GM12864 (cell line): ENCODE measurements at regions not wholly inside any gene's neighbourhood (a gene's known extent, or its start where the extent isn't known, plus 50 kb on each side); places are given as distances from the start of the nearest gene placed in this dataset.

ENCODE experiments used
- DNase-seq: peaks from one replicate; pipeline ENCODE4 v3.0.0-alpha.2; 2011; ENCODE audit warnings: low read depth
- H3K4me3 ChIP-seq: 2 replicates; pipeline ENCODE4 v1.5.1; 2011; ENCODE audit warnings: mild to moderate bottlenecking, low read depth, low read length, control low read depth
- TF ChIP-seq, protein P1 (sequence below): IDR thresholded peaks from 2 replicates; pipeline ENCODE4 v1.5.1; 2011; ENCODE audit warnings: low read depth, mild to moderate bottlenecking, moderate library complexity, low read length, control low read depth, inconsistent platforms; ENCODE audit errors: missing control alignments

DNA sequence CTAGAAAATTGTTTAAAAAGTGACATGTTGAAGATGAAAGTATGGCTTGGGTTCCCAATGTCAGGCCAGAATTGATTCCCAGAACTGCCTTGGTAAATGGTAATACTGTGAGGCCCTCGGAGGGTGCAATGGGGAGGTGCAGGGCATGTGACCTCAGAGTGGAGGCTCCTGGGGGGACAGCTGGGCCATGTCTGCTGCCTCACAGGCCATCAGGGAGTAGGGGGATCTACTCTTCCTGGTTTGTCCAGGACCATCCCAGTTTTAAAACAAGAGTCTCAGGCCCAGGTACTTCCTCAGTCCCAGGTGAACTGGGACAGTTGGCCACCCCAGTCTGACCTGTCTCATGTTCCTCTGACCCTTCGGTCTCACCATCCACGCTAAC, 55.3 kb upstream of the SNX9 start:
- TF ChIP-seq, protein P1, sequence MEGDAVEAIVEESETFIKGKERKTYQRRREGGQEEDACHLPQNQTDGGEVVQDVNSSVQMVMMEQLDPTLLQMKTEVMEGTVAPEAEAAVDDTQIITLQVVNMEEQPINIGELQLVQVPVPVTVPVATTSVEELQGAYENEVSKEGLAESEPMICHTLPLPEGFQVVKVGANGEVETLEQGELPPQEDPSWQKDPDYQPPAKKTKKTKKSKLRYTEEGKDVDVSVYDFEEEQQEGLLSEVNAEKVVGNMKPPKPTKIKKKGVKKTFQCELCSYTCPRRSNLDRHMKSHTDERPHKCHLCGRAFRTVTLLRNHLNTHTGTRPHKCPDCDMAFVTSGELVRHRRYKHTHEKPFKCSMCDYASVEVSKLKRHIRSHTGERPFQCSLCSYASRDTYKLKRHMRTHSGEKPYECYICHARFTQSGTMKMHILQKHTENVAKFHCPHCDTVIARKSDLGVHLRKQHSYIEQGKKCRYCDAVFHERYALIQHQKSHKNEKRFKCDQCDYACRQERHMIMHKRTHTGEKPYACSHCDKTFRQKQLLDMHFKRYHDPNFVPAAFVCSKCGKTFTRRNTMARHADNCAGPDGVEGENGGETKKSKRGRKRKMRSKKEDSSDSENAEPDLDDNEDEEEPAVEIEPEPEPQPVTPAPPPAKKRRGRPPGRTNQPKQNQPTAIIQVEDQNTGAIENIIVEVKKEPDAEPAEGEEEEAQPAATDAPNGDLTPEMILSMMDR, result no peak
- H3K4me3 ChIP-seq, result no peak overlapping the region
- DNase-seq, result no peak

DNA sequence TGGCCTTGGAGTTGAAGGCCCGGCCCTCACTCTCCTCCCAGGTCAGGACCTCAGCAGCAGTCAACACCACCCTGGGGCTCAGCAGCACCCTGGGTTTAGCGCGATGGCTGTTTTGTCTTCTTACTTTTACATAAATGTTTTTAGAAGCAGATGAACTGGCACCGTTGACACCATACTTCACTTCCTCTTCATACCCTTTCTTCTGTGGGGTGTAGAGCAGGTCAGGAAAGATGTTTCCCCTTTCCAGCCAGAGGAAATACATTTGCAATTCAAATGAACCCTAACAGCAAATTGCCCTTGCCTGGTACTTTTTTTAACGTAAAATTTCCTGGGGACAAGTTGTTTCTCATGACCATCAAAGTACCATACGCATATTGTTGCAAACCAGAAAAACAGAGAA, 54.7 kb upstream of the SNX9 start:
- H3K4me3 ChIP-seq, result no peak overlapping the region
- DNase-seq, result peak; percentile 71
- TF ChIP-seq, protein P1, result no peak

DNA sequence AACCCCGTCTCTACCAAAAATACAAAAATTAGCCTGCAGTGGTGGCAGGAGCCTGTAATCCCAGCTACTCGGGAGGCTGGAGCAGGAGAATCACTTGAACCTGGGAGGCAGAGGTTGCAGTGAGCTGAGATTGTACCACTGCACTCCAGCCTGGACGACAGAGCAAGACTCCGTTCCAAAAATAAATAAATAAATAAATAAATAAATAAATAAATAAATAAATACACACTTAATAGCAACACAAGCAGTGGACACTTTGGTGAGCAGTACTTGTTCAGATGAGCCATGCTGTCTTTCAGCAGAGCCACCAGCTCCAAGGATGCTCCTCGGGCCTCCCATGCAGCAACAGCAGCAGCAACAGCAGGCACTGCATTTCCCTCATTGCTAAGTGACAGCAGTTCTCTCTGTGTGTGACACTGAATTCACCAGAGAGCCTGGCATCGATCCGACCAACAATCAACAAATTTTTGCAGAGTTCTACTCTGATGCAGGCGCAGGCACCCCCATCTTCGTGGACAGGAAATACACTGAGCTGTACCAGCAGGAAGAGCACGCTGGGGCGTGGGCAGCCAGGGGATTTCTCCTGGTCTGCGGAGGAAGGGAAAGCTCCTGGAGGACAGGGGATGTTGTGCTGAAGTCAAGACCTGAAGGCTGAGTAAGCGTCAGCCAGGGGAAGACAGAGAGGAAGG, 54.0 kb upstream of the SNX9 start:
- DNase-seq, result no peak
- H3K4me3 ChIP-seq, result no peak overlapping the region
- TF ChIP-seq, protein P1, result no peak

DNA sequence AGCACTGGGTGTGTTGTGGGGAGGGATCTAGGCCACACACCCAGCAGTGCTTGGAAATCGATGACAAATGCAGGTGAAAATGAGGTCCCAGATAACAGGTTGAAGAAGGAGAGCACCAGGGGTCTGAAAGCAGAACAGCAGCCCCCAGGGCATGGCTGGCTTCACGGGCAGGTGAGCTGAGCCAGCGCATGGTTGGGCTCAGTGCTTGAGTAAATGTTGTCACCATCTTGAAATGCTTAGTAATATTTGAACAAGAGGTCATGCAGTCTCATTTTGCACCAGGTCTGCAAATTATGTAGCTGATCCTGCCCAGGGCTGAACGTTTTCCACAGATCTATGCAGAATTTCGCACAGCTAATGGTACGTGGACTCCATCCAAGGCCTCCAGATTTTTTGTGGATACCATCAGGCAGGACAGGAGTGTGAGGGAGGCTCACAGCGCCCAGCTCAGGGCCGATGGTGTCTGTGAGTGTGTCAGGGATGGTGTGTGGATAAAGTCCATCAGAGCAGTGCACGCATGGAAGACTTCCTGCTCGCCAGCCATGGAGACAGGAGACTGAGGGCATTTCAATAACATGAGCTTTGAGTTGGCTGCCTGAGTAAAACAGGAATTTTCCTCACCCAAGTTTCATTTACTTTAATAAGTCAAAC, 53.1 kb upstream of the SNX9 start:
- TF ChIP-seq, protein P1, result no peak
- DNase-seq, result no peak

DNA sequence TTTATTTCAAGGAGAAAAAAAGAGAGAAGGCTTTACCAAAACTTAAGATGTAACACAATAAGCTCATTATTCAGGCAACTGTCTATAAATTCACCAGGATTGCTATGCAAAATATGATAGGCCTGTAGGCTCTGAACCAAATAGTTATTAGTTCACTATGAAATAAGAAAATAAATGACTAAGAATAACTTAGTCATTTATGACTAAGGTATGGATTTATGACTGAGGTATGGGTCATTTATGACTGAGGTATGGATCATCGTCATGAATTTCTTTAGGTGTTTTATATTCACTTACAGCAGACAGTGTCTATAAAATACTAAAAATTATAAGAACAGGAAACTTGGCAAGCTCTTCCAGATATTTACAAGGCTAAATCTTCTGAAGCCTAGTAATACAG, 52.1 kb upstream of the SNX9 start:
- DNase-seq, result no peak
- TF ChIP-seq, protein P1, result no peak
- no peak overlapping the region for H3K4me3 ChIP-seq

More for the DNA sequence above, 53.1 kb upstream of the SNX9 start:
- no peak overlapping the region for H3K4me3 ChIP-seq

DNA sequence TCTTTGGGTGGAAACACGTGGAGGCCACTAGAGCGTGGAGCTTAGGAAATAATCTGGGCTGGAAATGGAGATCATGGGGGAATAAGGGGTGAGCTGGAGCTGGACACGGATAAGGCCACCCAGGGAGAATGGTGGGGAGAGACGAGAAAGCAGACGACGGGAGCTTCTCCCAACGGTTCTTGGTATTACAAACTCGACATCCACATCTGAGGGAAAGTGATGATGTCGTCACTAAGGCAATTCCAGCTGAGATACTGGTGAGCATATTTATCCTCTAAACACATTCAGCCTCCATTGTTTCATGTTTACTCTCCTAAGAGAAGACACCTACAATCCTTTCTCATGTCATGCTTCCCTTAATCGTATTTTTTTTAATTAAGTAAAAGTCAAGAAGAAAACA, 50.2 kb upstream of the SNX9 start:
- H3K4me3 ChIP-seq, result no peak overlapping the region
- DNase-seq, result no peak
- TF ChIP-seq, protein P1, result no peak
